ENCODE measurements at regions not wholly inside any gene's neighbourhood (a gene's known extent, or its start where the extent isn't known, plus 50 kb on each side); places are given as distances from the start of the nearest gene placed in this dataset.

DNA sequence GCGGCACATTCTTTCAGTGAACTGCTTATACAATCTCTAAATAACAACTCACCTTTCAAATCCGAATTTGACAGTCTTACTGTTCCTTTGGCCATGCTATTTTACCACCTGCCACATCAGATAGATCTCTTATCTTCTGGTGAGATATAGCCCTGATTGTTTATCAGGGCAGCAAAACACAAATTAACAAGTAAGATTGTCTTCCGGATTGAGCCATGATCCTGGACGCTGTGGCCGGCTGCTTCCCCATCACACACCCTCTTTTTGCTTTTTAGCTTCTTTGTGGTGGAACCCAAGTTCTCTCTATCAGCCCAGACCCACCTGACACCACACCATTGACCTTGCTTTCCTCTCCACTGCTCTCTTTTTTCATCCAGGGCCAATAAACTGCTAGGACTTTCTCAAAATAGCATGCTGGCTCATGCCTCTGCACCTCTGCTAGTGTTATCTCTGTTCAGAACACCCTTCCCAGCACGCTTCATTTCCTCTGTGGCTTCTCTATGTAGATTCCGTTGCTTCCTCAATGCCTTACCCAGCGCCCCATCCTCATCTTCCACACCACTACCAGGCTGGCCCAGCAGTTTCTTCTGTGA, 111.8 kb upstream of the CNTNAP5 start (continued):
- TF ChIP-seq, protein P1, sequence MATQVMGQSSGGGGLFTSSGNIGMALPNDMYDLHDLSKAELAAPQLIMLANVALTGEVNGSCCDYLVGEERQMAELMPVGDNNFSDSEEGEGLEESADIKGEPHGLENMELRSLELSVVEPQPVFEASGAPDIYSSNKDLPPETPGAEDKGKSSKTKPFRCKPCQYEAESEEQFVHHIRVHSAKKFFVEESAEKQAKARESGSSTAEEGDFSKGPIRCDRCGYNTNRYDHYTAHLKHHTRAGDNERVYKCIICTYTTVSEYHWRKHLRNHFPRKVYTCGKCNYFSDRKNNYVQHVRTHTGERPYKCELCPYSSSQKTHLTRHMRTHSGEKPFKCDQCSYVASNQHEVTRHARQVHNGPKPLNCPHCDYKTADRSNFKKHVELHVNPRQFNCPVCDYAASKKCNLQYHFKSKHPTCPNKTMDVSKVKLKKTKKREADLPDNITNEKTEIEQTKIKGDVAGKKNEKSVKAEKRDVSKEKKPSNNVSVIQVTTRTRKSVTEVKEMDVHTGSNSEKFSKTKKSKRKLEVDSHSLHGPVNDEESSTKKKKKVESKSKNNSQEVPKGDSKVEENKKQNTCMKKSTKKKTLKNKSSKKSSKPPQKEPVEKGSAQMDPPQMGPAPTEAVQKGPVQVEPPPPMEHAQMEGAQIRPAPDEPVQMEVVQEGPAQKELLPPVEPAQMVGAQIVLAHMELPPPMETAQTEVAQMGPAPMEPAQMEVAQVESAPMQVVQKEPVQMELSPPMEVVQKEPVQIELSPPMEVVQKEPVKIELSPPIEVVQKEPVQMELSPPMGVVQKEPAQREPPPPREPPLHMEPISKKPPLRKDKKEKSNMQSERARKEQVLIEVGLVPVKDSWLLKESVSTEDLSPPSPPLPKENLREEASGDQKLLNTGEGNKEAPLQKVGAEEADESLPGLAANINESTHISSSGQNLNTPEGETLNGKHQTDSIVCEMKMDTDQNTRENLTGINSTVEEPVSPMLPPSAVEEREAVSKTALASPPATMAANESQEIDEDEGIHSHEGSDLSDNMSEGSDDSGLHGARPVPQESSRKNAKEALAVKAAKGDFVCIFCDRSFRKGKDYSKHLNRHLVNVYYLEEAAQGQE (IDR thresholded peaks at IDR 0.05): no peak
- TF ChIP-seq ZFP36 (IDR thresholded peaks at IDR 0.05; ENCODE audit: borderline replicate concordance, partially characterized antibody) (no peak), BHLHE40 (IDR thresholded peaks at IDR 0.05; ENCODE audit: low read depth, low read length) (no peak)

DNA sequence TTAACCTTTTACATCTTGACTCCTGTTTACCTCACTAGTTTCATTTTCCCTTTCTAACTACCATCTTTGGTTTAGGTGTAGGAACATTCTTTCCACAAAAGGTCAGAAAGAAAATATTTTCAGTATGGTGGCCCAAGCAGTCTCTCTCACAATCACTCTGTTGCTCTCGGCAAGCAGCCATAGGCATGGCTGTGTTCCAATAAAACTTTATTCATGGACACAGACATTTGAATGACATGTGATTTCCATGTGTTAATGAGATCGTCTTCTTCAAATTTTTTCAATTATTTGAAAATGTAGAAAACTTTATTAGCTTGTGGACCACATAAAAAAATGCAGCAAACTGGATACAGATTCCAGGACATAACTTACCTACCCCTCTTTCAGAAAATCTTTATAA, 109.7 kb upstream of the CNTNAP5 start:
- ATAC-seq (no peak), DNase-seq (ENCODE audit: low read depth in 1 of 2, low spot score in 1 of 2) (no peak), FAIRE-seq (no peak)
- no peak overlapping the region for H3K4me2 ChIP-seq
- no peaks in the 10 kb centered on the region for H3K4me1 ChIP-seq
- TF ChIP-seq CBX2 (IDR thresholded peaks at IDR 0.05; ENCODE audit: borderline replicate concordance, low read depth): no peak
- no peak for TF ChIP-seq FOSB (CRISPR knock-in tag; IDR thresholded peaks at IDR 0.05)
- TF ChIP-seq, protein P2, sequence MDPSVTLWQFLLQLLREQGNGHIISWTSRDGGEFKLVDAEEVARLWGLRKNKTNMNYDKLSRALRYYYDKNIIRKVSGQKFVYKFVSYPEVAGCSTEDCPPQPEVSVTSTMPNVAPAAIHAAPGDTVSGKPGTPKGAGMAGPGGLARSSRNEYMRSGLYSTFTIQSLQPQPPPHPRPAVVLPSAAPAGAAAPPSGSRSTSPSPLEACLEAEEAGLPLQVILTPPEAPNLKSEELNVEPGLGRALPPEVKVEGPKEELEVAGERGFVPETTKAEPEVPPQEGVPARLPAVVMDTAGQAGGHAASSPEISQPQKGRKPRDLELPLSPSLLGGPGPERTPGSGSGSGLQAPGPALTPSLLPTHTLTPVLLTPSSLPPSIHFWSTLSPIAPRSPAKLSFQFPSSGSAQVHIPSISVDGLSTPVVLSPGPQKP (IDR thresholded peaks at IDR 0.05; ENCODE audit: low read depth, low read length): no peak
- no peak for TF ChIP-seq HOXA7 (CRISPR knock-in tag; IDR thresholded peaks at IDR 0.05)
- no peak for TF ChIP-seq FOSL2 (IDR thresholded peaks at IDR 0.05)
- TF ChIP-seq FOSL2 (CRISPR knock-in tag; IDR thresholded peaks at IDR 0.05): no peak
- no peak for TF ChIP-seq MAZ (IDR thresholded peaks at IDR 0.05; ENCODE audit: borderline replicate concordance, low read depth, low read length)
- POLR2A ChIA-PET: no interaction called here
- 5% methylated on average over 2 of the region's 2 CpGs for WGBS (ENCODE audit: missing lambda C conversion rate)
- H3K9me3 ChIP-seq: no peaks in the 10 kb centered on the region
- CTCF ChIA-PET: no interaction called here
- no peak overlapping the region for H3K27ac ChIP-seq
- no peak overlapping the region for H3K4me3 ChIP-seq

DNA sequence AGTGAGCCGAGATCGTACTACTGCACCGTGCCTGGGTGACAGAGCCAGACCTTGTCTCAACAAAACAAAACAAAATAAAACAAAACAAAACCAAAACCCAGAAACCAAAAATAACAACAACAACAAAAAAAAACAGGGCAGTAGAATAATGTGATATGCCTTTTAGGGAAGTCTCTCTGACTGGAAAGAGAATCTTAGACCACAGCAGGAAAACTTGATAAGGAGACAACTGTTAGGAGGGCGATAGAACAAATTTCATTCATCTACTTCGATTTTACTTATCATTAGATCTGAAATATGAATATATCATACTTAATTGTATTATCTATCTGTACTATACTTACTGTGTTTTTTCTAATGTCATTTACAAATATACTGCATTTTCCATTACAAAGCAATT, 109.0 kb upstream of the CNTNAP5 start:
- WGBS (ENCODE audit: missing lambda C conversion rate): 11% methylated on average over 5 of the region's 5 CpGs
- Histone ChIP-seq H3K9me3 (no peaks in the 10 kb centered on the region), H3K27ac (no peak overlapping the region), H3K4me1 (no peaks in the 10 kb centered on the region), H3K4me3 (no peak overlapping the region), H3K4me2 (no peak overlapping the region)
- ATAC-seq (no peak), DNase-seq (ENCODE audit: low read depth in 1 of 2, low spot score in 1 of 2) (no peak), FAIRE-seq (no peak)
- CTCF ChIA-PET: no interaction called here
- POLR2A ChIA-PET: no interaction called here
- TF ChIP-seq, protein P3, sequence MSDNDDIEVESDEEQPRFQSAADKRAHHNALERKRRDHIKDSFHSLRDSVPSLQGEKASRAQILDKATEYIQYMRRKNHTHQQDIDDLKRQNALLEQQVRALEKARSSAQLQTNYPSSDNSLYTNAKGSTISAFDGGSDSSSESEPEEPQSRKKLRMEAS (IDR thresholded peaks at IDR 0.05): no peak
- TF ChIP-seq HOXB13 (CRISPR knock-in tag; IDR thresholded peaks at IDR 0.05; ENCODE audit: low read depth) (no peak), EP300 (IDR thresholded peaks at IDR 0.05) (no peak), JUN (IDR thresholded peaks at IDR 0.05) (no peak), TFCP2L1 (CRISPR knock-in tag; IDR thresholded peaks at IDR 0.05) (no peak), HOXA7 (CRISPR knock-in tag; IDR thresholded peaks at IDR 0.05) (no peak), FOSL2 (IDR thresholded peaks at IDR 0.05) (no peak), FOSL2 (CRISPR knock-in tag; IDR thresholded peaks at IDR 0.05) (no peak)
- TF ChIP-seq, protein P4, sequence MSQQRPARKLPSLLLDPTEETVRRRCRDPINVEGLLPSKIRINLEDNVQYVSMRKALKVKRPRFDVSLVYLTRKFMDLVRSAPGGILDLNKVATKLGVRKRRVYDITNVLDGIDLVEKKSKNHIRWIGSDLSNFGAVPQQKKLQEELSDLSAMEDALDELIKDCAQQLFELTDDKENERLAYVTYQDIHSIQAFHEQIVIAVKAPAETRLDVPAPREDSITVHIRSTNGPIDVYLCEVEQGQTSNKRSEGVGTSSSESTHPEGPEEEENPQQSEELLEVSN (IDR thresholded peaks at IDR 0.05; ENCODE audit: borderline replicate concordance, low read depth): no peak

DNA sequence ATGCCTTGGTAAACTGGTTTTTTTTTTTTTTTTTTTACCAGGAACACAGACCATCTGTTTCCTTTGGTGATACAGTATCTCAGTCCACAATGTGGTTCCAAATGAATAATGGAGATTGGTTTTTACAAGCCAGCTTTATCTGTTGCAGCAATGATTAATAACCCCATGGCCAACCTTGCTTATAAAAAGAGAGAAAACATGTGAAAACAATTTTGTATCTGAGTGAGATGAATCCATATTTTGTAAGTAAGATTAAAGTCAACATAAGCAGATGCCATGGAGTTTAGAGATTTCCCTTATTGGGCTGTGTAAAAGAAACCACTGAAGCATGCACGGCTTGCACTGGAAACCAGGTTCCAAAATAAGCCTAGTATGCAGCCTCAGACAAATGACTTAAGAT, 108.6 kb upstream of the CNTNAP5 start:
- WGBS (ENCODE audit: missing lambda C conversion rate): 0% methylated on average over 1 of the region's 1 CpG
- DNase-seq (ENCODE audit: low read depth in 1 of 2, low spot score in 1 of 2): no peak
- no peaks in the 10 kb centered on the region for H3K4me1 ChIP-seq
- TF ChIP-seq EHF (CRISPR knock-in tag; IDR thresholded peaks at IDR 0.05): no peak
- no peak for TF ChIP-seq CEBPB (IDR thresholded peaks at IDR 0.05)
- TF ChIP-seq, protein P5, sequence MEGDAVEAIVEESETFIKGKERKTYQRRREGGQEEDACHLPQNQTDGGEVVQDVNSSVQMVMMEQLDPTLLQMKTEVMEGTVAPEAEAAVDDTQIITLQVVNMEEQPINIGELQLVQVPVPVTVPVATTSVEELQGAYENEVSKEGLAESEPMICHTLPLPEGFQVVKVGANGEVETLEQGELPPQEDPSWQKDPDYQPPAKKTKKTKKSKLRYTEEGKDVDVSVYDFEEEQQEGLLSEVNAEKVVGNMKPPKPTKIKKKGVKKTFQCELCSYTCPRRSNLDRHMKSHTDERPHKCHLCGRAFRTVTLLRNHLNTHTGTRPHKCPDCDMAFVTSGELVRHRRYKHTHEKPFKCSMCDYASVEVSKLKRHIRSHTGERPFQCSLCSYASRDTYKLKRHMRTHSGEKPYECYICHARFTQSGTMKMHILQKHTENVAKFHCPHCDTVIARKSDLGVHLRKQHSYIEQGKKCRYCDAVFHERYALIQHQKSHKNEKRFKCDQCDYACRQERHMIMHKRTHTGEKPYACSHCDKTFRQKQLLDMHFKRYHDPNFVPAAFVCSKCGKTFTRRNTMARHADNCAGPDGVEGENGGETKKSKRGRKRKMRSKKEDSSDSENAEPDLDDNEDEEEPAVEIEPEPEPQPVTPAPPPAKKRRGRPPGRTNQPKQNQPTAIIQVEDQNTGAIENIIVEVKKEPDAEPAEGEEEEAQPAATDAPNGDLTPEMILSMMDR (IDR thresholded peaks at IDR 0.05): no peak
- TF ChIP-seq FOXS1 (CRISPR knock-in tag; IDR thresholded peaks at IDR 0.05): no peak
- H3K27ac ChIP-seq: no peak overlapping the region
- FAIRE-seq: no peak
- H3K4me3 ChIP-seq: no peak overlapping the region
- H3K9me3 ChIP-seq: no peaks in the 10 kb centered on the region
- no peak overlapping the region for H3K4me2 ChIP-seq
- no peak for ATAC-seq
- ChIA-PET CTCF (no interaction called here), POLR2A (no interaction called here)
